ENCODE measurements at regions not wholly inside any gene's neighbourhood (a gene's known extent, or its start where the extent isn't known, plus 50 kb on each side); places are given as distances from the start of the nearest gene placed in this dataset.

- TF ChIP-seq CTCF (IDR thresholded peaks at IDR 0.05; ENCODE audit: low read length) (no peak), EZH2 (IDR thresholded peaks at IDR 0.05; ENCODE audit: borderline replicate concordance, low read length) (no peak)
These were observed 343.4 kb downstream of the CDC5L start for GRCh38 chr6:44730771-44731391.

Measured in OCI-LY1 (cell line).